NCI-H510A treated with DMSO at 0.1 percent for 48 hours (cell line): ENCODE measurements at regions not wholly inside any gene's neighbourhood (a gene's known extent, or its start where the extent isn't known, plus 50 kb on each side); places are given as distances from the start of the nearest gene placed in this dataset.

Experiments used
- DNase-seq: peaks from one replicate; lab custom pipeline; 2025; lab: John Stamatoyannopoulos, UW

- DNase-seq: no peak
These were observed 119.4 kb downstream of the FAT4 start for GRCh38 chr4:125434136-125434535.

- DNase-seq: no peak
These were observed 126.1 kb downstream of the FAT4 start for GRCh38 chr4:125440814-125441213.

- no peak for DNase-seq
These were observed 129.4 kb downstream of the FAT4 start for GRCh38 chr4:125444166-125444565.

- DNase-seq: no peak
These were observed 130.8 kb downstream of the FAT4 start for GRCh38 chr4:125445525-125445924.

GRCh38 chr4:125447551-125448290, 133.0 kb downstream of the FAT4 start:
- DNase-seq: no peak

GRCh38 chr4:125456075-125456474, 141.3 kb downstream of the FAT4 start:
- DNase-seq: no peak

GRCh38 chr4:125459531-125459930, 144.8 kb downstream of the FAT4 start:
- no peak for DNase-seq

- DNase-seq: no peak
These were observed 147.1 kb downstream of the FAT4 start for GRCh38 chr4:125461676-125462363.

GRCh38 chr4:125464146-125464545, 149.4 kb downstream of the FAT4 start:
- no peak for DNase-seq

- no peak for DNase-seq
These were observed 166.7 kb downstream of the FAT4 start for GRCh38 chr4:125481334-125482045.

- no peak for DNase-seq
These were observed 168.1 kb downstream of the FAT4 start for GRCh38 chr4:125482822-125483221.

GRCh38 chr4:125483278-125483677, 168.5 kb downstream of the FAT4 start:
- DNase-seq: no peak

- DNase-seq: no peak
These were observed 170.2 kb downstream of the FAT4 start for GRCh38 chr4:125484912-125485311.

- DNase-seq: no peak
These were observed 171.6 kb downstream of the FAT4 start for GRCh38 chr4:125486351-125486750.

GRCh38 chr4:125489952-125490690, 175.4 kb downstream of the FAT4 start:
- no peak for DNase-seq

GRCh38 chr4:125492957-125493356, 178.2 kb downstream of the FAT4 start:
- DNase-seq: no peak

GRCh38 chr4:125497861-125498260, 183.1 kb downstream of the FAT4 start:
- DNase-seq: no peak

GRCh38 chr4:125498981-125499380, 184.2 kb downstream of the FAT4 start:
- DNase-seq: no peak

- DNase-seq: no peak
These were observed 186.3 kb downstream of the FAT4 start for GRCh38 chr4:125501090-125501489.

GRCh38 chr4:125501568-125501967, 186.8 kb downstream of the FAT4 start:
- no peak for DNase-seq

- no peak for DNase-seq
These were observed 190.9 kb downstream of the FAT4 start for GRCh38 chr4:125505621-125506020.

- no peak for DNase-seq
These were observed 192.4 kb downstream of the FAT4 start for GRCh38 chr4:125507141-125507540.
